Neutrophil (primary cell): ENCODE measurements at regions not wholly inside any gene's neighbourhood (a gene's known extent, or its start where the extent isn't known, plus 50 kb on each side); places are given as distances from the start of the nearest gene placed in this dataset.

Source experiments
- H3K27ac ChIP-seq: fragments of 200-600 bp; sonication (generic); 2 replicates; pipeline ENCODE4 v1.5.1; 2016; ENCODE audit warnings: mild to moderate bottlenecking, moderate library complexity
- H3K27me3 ChIP-seq: fragments of 200-600 bp; sonication (generic); 2 replicates; pipeline ENCODE4 v1.6.0; 2016; ENCODE audit warnings: mild to moderate bottlenecking
- H3K36me3 ChIP-seq: fragments of 200-600 bp; sonication (generic); 2 replicates; pipeline ENCODE4 v1.5.1; 2017
- H3K4me1 ChIP-seq, 2 experiments: fragments of 200-600 bp in 1 of 2; sonication (generic) in 1 of 2; 1 replicate in 1 of 2; 2 replicates in 1 of 2; pipeline versions ENCODE4 v1.5.1 to v1.6.1; 2013 to 2016; ENCODE audit warnings: low read depth in 1 of 2, low read length in 1 of 2, mild to moderate bottlenecking in 1 of 2, moderate library complexity in 1 of 2; ENCODE audit not compliant: control insufficient read depth in 1 of 2, insufficient read depth in 1 of 2
- H3K4me3 ChIP-seq, 2 experiments: fragments of 200-600 bp in 1 of 2; sonication (generic) in 1 of 2; 1 replicate in 1 of 2; 2 replicates in 1 of 2; pipeline ENCODE4 v1.5.1; 2013 to 2016; ENCODE audit warnings: low read depth in 1 of 2, low read length in 1 of 2, mild to moderate bottlenecking in 1 of 2, moderate library complexity in 1 of 2
- H3K9me3 ChIP-seq: fragments of 200-600 bp; sonication (generic); 2 replicates; pipeline ENCODE4 v1.5.1; 2016
- TF ChIP-seq, protein P1 (sequence below): fragments of 200-600 bp; sonication (generic); IDR thresholded peaks from 2 replicates; pipeline ENCODE4 v1.5.1; 2016; ENCODE audit warnings: antibody characterized with exemption

DNA sequence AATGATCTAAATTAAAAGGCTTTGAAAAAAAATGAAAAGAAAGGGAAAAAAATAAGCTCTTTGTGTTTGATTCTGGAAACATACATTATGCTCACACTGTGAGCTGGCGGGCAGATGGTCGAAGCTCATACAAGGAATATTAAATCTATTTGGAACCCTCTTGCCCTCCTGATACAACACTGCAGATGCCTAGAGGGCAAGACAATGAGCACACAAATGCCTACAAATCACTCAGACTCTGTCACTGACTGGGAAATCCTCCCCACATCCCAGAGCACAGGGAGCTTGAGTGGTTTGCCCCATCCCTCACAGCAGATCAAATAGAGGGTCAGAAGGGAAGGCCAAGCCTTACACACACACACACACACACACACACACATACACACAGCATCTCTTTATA, 320.4 kb downstream of the HNRNPD start:
- no peaks in the 10 kb centered on the region for H3K36me3 ChIP-seq
- H3K27me3 ChIP-seq, result peaks cover 31% of the 10 kb centered on the region
- TF ChIP-seq, protein P1, sequence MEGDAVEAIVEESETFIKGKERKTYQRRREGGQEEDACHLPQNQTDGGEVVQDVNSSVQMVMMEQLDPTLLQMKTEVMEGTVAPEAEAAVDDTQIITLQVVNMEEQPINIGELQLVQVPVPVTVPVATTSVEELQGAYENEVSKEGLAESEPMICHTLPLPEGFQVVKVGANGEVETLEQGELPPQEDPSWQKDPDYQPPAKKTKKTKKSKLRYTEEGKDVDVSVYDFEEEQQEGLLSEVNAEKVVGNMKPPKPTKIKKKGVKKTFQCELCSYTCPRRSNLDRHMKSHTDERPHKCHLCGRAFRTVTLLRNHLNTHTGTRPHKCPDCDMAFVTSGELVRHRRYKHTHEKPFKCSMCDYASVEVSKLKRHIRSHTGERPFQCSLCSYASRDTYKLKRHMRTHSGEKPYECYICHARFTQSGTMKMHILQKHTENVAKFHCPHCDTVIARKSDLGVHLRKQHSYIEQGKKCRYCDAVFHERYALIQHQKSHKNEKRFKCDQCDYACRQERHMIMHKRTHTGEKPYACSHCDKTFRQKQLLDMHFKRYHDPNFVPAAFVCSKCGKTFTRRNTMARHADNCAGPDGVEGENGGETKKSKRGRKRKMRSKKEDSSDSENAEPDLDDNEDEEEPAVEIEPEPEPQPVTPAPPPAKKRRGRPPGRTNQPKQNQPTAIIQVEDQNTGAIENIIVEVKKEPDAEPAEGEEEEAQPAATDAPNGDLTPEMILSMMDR, result no peak
- H3K27ac ChIP-seq, result no peak overlapping the region
- no peak overlapping the region for H3K4me3 ChIP-seq
- H3K9me3 ChIP-seq, result no peaks in the 10 kb centered on the region
- no peaks in the 10 kb centered on the region for H3K4me1 ChIP-seq

DNA sequence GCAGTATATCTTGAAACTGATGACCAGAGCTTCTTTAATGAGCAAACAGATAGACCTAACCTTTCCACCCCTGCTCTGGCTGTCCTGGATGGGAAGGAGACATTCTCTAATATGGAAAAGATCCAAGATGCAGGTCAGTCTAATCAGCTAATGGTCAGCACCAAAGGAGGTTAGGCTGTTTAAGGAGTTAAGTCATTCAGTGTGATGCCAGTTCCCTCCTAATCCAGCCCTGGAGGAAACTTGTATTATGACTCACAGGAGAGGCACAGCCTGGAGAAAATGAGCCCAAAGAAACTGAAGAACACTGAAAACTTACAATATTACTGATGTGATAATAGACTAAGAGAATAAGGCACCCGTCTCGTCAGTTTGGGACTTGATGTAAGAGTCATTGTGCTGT, 323.0 kb downstream of the HNRNPD start:
- Histone ChIP-seq H3K27ac (no peak overlapping the region), H3K4me3 (no peak overlapping the region), H3K27me3 (peaks cover 57% of the 10 kb centered on the region), H3K9me3 (no peaks in the 10 kb centered on the region), H3K36me3 (no peaks in the 10 kb centered on the region), H3K4me1 (no peaks in the 10 kb centered on the region)
- TF ChIP-seq, protein P1, result no peak

GRCh38 chr4:82049294-82049693, 324.5 kb downstream of the HNRNPD start:
- no peaks in the 10 kb centered on the region for H3K36me3 ChIP-seq
- H3K27me3 ChIP-seq, result peaks cover 72% of the 10 kb centered on the region
- no peak overlapping the region for H3K27ac ChIP-seq
- TF ChIP-seq, protein P1, result no peak
- H3K4me1 ChIP-seq, result peaks cover 0 to 4% of the 10 kb centered on the region in 2 experiments
- no peak overlapping the region for H3K4me3 ChIP-seq
- H3K9me3 ChIP-seq, result no peaks in the 10 kb centered on the region

DNA sequence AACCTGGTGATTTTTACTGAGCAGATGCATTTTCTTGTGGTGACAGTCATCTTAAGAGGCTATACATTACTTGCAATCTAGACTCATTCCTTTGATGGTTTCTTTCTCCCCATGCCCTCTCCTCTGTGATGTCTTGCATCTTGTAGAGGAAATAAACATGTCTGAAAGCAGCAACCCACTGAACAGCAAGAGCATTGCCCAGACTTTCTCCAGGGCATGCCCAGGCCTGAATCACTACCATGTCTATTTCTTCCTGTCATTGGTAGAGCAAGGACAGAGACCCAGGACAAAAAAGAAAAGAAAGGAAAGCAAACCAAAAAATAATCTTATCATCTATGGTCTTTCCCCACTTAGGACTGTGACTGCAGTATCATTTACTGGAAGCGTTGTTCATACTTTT, 326.1 kb downstream of the HNRNPD start:
- H3K27me3 ChIP-seq, result peaks cover 87% of the 10 kb centered on the region
- peaks cover 0 to 6% of the 10 kb centered on the region in 2 experiments for H3K4me1 ChIP-seq
- no peak overlapping the region for H3K4me3 ChIP-seq
- TF ChIP-seq, protein P1, result no peak
- H3K27ac ChIP-seq, result no peak overlapping the region
- no peaks in the 10 kb centered on the region for H3K9me3 ChIP-seq
- H3K36me3 ChIP-seq, result no peaks in the 10 kb centered on the region

GRCh38 chr4:82046796-82047195, 327.0 kb downstream of the HNRNPD start:
- peaks cover 0 to 6% of the 10 kb centered on the region in 2 experiments for H3K4me1 ChIP-seq
- peaks cover 97% of the 10 kb centered on the region for H3K27me3 ChIP-seq
- H3K36me3 ChIP-seq, result no peaks in the 10 kb centered on the region
- H3K9me3 ChIP-seq, result no peaks in the 10 kb centered on the region
- TF ChIP-seq, protein P1, result no peak
- no peak overlapping the region for H3K4me3 ChIP-seq
- no peak overlapping the region for H3K27ac ChIP-seq

GRCh38 chr4:82045267-82045666, 328.5 kb downstream of the HNRNPD start:
- Histone ChIP-seq H3K4me1 (peaks cover 0 to 6% of the 10 kb centered on the region in 2 experiments), H3K27ac (no peak overlapping the region), H3K4me3 (no peak overlapping the region), H3K27me3 (peaks cover 97% of the 10 kb centered on the region), H3K36me3 (no peaks in the 10 kb centered on the region), H3K9me3 (no peaks in the 10 kb centered on the region)
- TF ChIP-seq, protein P1, result no peak
